Retina (tissue), 1 donor: ENCODE measurements at regions not wholly inside any gene's neighbourhood (a gene's known extent, or its start where the extent isn't known, plus 50 kb on each side); places are given as distances from the start of the nearest gene placed in this dataset.
A peak's percentile ranks its signal among the peaks of the same experiment; 100 is the strongest.
"Not testable (repeated sequence)": the region's sequence is repeated elsewhere in the genome, so short reads cannot be mapped to it uniquely, and the experiment has no call there.

ENCODE experiments used
- DNase-seq: peaks from one replicate; pipeline ENCODE4 v3.0.0-alpha.2; 2016

GRCh38 chr3:139095803-139096466, 51.2 kb upstream of the PRR23C start:
- no peak for DNase-seq

- no peak for DNase-seq
Measured at GRCh38 chr3:139096670-139097069, 52.0 kb upstream of the PRR23C start.

DNA sequence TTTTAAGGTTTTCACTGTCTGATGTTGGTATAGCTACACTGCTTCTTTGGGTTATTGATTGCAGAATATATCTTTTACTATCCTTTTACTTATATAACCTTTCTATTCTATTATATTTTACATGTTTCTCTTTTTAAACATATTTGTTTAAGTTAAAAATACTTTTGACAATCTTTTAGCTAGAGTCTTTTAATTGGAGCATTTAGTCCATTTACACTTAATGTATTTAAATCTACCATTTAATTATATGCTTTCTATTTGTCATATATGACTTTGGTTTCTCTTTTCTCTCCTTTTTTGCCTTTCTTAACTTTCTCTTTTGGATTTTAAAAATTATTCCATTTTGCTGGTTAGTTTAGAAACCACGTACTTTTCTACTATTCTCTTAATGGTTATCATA, 53.7 kb upstream of the PRR23C start:
- DNase-seq: no peak

GRCh38 chr3:139099968-139100817, 55.5 kb upstream of the PRR23C start:
- DNase-seq: no peak

DNA sequence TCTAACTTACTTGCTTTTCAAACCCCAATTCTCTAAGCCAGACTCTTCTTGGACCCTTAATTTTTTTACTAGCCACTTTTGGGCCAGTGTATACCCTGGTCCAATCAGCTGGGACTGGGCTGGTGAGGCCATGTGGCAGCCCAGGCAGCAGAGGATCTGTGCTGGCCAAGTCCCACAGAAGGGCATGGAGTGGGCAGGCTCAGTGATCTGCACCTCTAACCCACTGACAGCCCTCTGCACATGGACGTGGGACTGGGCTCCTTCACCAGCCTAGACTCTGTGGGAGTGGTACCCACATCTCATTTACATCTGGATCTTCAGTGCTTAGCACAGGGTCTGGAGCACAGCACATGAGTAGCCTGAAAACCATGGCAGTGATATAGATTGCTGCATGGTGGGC, 56.1 kb upstream of the PRR23C start:
- no peak for DNase-seq

GRCh38 chr3:139101396-139101795, 56.7 kb upstream of the PRR23C start:
- DNase-seq: no peak

GRCh38 chr3:139103484-139103883, 58.8 kb upstream of the PRR23C start:
- no peak for DNase-seq

DNA sequence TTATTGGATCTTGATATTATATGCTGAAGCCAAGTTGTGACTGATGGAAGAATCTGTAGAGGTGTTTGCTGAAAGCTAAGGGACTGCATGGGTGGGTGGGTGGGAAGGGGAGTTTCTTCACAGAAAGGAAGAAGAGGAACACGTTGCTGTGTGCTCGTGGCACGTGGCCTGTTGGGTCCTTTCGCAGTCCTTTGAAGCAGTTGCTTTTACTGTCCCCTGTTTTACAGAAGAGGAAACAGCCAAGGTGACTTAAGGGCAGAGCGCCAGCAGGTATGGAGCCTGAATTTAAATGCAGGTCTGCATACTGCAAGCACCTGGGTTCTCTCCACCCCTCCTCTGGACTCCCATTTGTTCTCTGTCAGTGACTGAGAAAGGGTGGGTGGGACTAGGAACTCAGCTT, 59.4 kb upstream of the PRR23C start:
- no peak for DNase-seq

DNA sequence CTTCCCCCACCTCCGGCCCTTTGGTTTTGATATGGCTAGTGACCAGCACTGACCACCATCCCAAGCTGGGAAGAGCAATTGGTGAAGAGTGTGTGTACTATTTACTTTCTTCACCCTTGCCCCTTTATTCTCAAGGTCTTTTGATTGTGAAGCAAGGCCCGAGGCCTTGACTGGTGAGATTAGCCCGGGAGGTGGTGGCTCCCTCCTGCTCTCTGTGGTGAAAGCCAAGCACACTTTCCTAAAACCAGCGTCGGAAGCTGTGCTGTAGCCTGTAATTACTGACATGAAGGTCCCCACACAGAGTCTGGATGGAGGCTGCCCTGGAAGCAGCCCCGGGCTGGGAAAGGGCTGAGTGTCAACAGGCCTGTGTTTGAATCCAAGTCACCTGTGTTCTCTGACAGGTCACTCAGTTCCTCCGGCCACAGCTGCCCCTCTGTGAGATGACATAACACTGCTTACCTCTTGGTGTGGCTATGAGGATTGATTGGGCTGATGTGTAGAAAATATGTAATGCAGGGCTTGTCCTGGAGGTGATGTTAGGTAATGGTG, 60.5 kb upstream of the PRR23C start:
- no peak for DNase-seq

GRCh38 chr3:139106013-139106932, 61.6 kb upstream of the PRR23C start:
- DNase-seq: no peak

GRCh38 chr3:139107424-139108252, 62.9 kb upstream of the PRR23C start:
- DNase-seq: no peak

- no peak for DNase-seq
Measured at GRCh38 chr3:139108253-139108969, 63.7 kb upstream of the PRR23C start.

GRCh38 chr3:139109271-139109670, 64.6 kb upstream of the PRR23C start:
- no peak for DNase-seq

DNA sequence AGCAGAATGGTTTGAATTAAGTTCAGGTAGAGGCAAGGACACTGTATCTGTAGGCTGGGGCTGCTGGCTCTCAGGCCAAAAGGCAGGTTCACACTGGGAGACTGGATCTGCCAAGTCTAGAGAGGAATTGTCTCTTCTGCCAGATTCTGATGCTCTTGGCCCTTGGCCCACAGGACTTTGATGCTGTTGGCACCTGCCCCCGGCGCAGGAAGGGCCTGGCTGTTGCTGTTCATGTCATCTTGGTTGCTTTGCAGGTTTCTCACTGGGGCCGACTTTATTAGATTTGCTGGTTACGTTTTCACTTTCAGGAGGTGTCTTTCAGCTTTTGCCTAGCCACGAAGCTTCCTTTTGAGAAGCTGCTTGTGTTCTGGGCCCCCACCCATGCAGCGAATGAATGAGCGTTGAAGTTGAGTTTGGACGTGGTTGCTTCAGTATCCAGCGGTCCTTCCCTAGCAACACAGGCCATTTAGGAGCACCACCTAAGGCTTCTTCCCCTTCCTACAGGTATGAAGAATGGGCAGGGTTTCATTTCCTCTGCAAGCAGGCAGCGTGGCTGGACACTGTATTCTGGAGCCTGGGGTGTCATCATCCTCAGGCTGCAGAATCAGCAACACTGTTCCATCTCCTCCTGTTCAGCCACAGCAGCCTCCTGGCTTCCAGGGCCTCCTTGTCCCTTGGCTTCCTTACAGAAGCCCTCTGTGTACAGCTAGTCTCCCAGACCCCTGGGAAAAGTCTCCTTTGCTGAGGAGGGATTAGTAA, 65.6 kb upstream of the PRR23C start:
- DNase-seq: no peak

DNA sequence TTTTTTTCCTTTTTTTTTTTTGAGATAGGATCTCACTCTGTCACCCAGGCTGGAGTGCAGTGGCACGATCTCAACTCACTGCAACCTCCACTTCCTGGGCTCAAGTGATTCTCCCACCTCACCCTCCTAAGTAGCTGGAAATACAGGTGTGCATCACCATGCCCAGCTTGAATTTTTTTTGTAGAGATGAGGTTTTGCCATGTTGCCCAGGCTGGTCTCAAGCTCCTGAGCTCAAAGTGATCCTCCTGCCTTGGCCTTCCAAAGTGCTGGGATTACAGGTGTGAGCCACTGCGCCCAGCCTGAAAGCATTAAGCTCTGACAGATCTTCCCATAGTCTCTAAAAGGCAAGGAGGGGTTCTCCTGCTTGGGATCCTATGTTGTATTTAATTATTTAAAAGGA, 66.2 kb upstream of the PRR23C start:
- not testable (repeated sequence) for DNase-seq

DNA sequence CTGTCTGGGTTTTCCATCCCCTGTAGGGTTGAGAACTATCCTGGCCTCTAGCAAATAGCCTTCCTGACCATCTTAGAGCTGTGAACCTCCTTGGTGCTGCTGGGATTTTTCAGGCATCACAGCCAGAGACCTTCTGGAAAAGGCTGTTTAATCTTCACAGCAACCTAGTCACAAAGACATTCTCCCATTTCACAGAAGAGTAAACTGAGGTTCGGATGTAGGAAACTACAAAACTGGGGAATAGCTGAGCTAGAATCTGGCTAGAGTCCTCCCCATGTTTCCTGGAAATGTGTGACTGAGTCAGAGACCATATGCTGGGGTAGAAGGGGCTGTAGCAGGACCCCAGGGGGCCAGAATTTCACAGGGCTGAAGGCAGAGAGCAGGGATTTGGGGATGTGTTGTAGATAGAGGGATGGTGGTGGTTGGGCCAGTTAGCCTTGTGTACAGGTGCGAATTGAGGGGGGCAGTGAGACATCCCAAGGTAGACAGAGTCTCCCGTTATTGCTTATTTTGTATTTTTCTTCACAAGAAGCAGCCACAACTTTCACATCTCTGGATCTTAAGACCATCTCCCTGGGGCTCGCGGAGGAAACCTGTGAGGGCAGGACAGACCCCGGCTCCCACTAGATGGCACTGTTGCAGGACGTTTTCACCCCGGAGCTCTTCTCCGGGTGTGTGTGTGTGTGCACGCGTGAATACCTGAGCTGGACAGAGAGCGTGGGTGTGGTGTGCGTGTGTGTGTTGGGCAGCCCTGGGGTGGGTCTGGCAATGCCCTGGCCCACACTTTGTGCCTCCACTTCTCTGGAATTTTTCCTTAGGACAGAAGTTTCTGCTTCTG, 66.9 kb upstream of the PRR23C start:
- DNase-seq: peak; percentile 70

DNA sequence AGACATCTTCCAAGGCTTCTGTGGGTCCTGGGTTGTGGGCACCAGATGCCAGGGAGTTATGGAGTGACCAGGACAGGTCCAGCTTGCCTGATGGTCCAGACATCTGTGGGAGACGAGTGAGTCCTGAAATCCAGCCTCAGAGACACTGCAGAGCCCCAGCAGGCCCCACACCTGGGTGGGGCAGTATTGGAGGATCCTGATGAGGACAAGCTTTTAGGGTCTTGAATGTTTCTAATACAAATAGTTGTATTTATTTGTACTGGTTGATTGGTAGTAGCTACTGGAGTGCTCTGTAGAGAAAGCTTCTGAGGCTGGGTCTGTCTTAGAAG, 67.5 kb upstream of the PRR23C start:
- no peak for DNase-seq

DNA sequence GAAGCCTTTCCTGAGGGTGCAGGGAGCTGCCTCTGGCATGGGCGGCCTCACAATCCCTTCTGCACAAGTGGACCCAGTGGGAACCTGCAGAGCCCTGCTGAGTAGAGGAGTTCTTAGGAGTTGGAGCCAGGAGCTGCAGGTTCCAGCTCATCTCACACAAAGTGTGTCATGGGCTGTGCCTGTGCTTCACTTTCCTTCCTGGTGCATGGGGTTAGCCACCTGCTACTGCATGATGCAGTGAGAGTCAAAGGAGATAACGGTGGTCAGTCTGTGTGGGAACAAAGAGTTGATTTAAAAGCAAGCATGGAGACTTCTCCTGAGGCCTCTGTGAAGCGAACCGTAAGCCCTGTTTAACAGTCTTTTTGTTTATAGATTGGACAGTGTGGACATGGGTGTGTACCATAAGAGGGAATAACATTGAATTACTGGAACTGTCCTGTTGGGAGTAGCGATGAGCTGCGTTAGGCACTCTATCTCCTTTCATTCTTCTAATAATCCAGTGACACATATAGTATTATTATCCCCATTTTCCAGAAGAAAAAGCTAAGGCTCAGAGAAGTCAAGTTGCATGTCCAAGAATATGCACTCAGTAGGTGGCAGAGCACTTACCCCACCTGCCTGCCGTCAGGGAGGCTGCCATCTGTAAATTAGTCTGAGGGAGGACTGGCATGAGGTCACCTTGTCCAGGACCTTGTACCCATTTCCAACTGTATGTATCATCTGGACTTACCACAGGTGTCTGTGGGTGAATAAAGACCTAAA, 68.7 kb upstream of the PRR23C start:
- no peak for DNase-seq

- DNase-seq: no peak
Measured at GRCh38 chr3:139113993-139114375, 69.3 kb upstream of the PRR23C start.
